ENCODE measurements at regions not wholly inside any gene's neighbourhood (a gene's known extent, or its start where the extent isn't known, plus 50 kb on each side); places are given as distances from the start of the nearest gene placed in this dataset.

DNA sequence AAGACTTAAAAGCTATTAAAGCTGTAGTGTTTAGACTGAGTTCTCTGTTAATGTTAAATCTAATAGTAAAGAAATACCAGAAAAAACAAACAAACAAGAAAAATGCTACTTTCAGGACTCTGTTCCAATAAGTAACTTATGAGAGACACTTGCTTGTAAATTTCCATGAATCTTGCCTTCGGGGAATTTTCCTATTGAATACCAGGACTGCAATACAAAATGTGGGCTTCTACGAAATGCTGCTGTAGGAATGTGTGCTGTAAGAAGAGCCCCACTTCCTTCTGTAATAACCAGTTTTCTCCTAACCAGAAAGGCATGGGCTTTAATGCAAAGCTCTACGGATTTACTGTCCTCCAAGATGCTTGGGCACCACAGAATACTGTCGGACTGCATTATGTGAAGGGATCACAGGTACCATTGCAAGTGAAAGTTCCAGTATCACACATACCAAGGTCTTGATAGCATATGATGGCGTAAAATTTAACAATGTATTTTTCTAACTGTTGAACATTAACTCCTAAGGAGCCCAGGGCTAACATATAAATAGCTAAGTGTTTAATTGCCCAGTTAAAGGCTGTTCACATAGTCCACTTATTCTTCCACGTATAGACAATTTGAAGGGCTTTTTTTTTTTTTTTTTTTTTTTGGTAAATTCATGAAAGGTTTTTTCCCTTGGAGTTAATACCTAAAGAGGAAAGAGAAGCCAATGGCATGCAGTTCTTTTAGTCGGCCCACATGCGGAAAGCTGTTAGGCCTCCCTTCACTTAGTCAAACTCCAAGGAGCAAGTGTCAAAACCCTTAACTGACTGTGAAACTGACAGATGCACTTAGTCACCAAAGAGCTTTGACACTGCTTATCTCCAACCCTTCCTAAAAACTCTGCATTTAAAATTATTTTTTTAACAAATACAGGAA, 564.0 kb upstream of the POU3F3 start:
- DNase-seq (ENCODE audit: low read depth) = no peak

DNA sequence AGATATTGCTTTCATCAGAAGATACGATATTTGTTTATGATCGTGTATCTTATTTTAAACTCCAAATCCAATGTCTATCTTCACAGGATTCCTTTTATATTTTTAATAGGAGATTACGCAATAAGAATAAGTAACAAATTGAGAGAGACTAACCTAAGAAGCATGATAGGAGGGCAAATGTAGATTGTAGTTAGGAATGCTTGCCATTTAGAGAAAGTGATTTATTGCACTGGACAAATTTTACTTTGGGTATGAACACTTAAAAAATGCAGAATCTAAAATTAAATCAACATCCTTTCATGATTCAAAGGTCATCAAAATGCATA, 563.4 kb upstream of the POU3F3 start:
- no peak for DNase-seq (ENCODE audit: low read depth)

DNA sequence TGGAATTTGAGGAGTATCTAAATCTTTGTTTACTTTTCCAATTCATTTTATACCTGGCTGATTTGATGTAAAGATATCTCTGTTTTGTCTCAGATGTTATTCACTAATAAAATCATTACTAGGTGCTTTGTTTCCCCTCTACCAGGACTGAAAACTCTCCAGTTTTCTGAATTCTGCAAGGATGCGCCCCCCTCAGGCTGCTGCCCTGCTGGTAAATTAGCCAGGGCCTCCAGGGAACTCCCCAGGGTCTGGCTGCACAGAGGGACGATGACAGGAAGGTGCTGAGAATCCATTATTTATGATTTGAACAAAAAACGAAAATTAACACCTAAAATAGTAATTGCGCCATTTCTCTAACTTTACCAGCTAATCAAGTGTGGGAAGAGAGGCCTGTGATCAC, 541.2 kb upstream of the POU3F3 start:
- no peak for DNase-seq (ENCODE audit: low read depth)

DNA sequence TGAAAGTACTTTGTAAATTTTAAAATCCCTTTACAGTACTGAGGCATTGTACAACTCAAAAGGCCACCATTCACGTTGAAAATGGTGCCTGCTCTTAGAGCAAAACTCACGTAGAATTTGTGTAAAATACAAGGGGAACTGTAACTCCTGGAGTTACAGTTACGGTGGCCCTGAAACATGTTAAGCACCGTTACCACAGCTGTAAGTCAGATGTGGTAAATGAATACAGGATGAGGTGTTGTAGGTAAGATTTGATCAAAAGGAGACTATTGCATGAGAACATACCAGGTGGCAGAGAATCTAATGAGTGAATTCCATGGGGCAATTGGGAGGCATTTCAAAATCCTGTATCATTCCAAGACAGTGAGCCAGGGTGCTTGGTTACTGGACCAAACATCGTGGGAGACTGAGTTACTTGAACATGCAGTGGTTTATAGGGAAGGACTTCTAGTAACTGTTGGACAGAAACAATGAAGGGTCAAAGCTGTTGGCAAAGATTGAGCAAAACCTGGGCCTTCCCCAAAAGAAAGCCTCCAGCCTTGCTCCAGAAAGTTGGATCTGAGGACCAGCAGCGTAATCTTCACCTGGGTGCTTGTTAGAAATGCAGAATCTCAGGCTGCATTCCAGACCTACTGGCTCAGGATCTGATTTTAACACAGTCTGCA, 535.8 kb upstream of the POU3F3 start:
- no peak for DNase-seq (ENCODE audit: low read depth)

DNA sequence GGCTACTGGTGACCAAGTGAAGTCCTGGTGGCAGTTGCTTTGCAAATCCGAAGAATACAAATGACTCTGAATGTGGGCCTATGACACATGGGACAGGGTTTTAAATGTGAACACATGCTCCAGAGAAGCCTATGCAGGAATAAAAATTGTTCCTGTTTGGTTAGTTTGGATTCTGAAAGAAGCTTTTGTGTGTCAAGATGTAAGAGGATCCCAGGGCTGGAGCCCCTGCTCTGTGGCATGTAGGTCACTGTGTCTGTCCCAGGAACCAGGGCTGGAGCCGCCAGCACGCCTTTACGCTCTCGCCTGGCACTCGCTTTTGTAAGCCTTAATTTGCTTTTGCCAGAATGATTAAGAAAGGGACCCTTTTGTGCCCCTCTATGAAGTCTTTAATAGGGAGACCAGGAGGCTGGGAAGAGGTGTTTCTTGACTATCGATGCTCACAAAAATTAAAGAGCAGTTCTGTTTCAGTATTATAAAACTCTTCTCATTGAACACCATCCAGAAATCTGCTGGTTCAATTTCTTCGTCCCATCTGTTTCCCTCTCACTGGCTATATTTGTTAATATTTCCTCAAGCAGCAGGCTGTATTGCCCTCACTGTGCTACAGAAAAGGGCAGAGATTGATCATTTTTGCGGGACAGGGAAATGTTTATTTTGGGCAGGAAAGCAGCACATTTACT, 532.7 kb upstream of the POU3F3 start:
- DNase-seq (ENCODE audit: low read depth) = no peak

DNA sequence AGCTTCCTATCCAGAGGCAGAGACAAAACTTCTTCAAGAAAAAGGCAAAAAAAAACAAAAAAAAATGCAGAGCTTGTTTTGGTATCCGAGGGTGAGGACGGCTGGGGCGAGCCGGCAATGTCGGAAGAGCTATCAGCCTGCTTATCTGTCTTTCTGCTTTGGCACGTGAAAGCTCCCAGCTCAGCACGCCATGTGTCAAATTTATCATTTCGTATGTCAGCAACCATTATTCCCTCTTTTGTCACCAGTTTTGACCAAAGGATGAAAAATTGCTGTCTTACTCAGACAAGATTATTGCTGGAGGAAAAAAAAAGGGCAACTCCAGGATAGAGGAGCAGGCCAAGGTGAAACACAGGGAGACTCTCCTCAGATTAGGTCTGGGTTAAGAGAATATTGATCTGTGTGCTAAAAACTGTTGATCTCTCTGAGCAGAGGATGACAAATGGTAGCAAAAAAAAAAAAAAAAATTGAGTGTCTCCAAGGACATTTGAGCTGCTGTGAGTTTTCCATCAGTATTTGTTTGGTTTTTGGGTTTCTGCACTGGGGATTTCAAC, 532.0 kb upstream of the POU3F3 start:
- no peak for DNase-seq (ENCODE audit: low read depth)

DNA sequence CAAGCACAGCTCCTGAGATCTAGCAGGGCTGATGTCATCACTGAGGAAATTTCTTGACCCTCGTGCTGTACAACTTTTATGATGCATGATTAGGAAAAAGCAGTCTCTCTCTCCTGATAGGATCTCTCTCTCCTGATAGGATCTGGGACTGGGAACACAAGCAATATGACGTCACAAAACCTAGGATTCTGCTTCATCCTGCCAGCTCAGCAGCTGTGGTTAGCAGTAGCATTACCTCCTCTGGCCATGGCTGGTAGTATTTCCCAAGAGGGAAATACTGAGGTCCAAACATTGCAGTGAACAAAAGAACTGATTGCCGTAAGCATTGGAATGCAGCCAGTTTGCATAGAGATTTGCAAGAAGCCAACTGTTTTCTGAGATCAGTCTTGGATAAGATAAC, 521.2 kb upstream of the POU3F3 start:
- DNase-seq (ENCODE audit: low read depth) = no peak

DNA sequence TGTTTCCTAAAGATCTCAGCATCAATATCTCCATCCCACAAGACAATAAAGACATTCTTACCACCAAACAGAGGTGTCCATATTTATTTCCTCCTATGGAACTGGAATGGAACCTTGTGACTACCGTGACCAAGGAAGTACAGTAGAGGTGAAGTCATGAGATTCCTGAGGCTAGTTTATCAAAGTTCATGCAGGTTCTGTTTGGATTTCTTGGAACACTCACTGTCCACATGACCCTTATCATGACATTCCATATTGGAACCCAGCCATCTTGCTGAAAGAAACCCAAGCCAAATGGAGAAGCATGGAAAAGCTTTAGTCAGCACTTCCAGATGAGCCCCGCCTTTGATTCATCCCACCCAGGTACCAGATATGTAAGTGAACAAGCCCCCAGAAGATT, 516.0 kb upstream of the POU3F3 start:
- DNase-seq (ENCODE audit: low read depth) = no peak

DNA sequence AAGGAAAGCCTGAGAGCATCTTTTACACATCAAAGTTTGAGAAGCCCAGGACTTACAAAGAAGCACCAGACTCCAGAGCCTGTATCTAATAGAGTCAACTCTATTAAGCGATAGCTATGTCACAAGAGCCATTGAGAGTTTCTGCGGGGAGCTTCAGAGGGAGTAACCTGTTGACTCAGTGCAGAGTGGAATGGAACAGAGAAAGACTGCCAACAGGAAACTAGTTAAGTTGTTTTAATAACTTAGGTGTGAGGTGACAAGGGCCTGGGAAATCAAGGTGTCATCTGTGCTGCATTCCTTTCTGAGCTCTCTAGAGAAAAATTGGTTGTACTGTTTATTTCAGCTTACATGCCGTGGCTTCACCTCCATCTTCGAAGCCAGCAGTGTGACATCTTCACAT, 513.8 kb upstream of the POU3F3 start:
- no peak for DNase-seq (ENCODE audit: low read depth)

DNA sequence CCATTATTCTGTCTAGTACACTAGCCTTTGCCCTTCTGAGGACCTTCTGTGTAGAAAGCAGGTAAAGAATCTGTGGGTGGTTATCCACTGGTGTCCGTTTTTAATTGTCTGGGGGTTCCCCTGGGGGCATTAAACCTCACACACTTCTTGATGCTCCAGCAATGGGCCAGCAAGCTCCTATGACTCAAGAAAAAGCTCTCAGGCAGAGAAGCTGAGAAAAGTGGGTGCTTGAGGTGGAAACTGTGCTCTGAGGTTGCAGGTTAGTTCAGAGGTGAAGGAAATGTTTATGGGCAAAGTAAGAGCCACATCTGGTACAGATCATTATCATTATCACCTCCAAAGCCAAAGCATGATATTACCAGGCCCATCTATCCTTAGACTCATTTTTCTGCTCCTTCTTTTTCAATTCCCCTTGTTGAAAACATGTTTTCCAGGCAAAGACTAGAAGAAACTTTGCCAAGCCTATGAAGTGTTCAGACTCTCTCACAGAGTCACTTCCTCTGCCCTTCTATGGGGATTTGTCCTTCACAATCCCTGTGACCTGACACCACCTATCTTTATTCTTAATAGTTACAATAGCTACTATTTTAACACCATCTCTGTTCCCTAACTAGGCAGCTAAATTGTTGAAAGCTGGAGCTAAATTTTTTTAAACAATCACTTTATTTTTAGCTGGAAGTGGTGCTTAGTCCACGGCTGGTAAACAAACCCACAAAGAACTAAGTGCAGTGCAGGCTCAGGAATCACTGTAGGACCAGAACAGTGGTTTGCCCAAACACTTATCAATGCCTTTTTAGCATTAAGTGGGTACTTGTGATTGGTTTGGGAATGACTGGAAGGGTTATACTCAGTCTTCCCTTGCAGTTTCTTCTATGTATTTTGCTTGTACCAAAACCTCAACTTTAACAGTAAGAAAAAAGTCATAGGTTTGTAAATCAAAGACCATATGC, 512.8 kb upstream of the POU3F3 start:
- DNase-seq (ENCODE audit: low read depth) = no peak

DNA sequence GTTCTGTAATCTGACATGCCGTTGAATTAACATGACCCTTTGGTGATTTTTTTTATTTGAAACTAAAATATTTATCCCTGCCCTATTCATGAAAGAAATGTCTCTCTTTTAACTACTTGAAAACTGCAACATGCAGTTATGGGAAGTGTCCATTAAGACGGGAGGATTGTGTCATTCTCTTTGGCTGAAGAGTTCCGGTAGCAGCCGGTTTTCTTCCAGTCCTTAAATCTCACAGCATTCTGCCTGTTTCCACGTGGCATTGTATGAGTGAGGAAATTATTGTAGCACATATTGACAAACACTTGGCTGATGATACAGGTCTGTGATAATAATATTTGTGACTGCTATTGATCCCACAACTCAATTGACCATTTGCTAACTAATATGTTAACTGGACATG, 509.6 kb upstream of the POU3F3 start:
- no peak for DNase-seq (ENCODE audit: low read depth)

DNA sequence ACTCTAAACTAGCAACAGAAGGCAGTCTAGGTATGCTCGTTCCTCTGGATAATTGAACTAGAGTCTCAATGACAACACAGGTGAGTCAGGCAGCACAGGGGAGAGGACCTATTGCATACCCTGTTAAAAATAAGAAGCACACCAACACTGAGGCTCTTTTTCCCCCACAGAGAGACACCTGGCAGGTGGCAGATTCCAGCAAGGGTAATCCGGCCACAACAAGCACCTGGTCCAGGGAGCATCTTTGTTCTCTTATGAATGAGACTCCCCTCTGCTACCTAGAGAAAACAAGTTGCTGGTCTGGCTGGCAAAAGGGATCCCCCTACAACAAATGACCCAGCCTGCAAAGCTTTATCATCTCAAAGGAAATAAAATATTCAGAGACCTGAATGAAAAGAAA, 508.9 kb upstream of the POU3F3 start:
- DNase-seq (ENCODE audit: low read depth) = no peak

DNA sequence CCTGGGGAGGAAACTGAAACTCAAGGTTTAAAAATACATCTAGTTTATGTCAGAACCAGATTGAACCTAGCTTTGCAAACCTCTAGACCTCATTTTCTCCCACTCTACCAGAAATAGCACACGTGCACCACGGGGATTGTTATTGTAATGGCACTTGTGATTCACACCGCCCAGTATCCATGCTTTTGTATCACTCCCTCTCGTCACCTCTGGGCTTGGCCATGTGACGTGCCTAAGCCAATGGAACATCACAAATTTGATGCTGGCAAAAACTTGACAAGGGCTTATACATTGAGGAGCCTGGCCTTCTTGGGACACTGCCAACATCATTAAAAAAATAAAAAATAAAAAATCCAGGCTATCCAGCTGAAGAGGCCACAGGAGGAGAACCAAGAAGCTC, 495.8 kb upstream of the POU3F3 start:
- DNase-seq (ENCODE audit: low read depth) = no peak

DNA sequence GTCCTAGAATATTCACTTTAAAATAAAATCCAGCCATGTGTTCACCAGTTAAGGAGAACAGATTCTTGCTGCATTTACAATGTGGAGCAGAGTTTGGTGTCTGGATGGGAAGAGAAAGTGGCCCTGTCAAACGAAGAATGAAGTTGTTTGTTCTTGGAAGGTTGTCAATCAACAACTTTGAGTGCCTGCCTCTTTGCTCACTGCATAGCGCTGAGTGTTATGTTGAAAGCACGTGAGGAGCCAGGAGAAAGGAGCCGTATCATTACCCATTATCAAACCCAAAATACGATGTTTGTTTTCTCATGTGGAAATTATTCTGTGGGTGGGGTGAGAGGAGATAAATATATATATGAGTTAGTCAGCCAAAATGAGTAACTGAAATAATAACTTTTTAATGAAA, 492.5 kb upstream of the POU3F3 start:
- no peak for DNase-seq (ENCODE audit: low read depth)

DNA sequence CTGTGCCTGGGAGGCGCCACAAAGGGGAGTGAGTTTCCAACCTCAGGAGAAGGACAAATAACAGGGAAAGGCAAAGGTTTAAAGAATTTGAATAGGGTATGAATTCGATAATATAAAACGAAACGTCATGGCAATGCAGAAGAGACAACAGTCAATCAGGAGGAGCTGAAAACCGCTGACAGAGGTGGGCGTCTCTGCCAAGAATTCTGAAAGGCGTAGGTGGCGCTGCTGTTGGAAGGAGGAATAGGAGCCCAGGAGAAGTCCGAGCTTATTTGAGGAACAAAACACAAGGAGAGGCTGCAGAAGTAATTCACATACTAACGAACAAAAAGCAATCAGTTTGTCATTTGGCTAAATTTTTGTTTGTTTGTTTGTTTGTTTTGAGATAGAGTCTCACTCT, 485.8 kb upstream of the POU3F3 start:
- no peak for DNase-seq (ENCODE audit: low read depth)

DNA sequence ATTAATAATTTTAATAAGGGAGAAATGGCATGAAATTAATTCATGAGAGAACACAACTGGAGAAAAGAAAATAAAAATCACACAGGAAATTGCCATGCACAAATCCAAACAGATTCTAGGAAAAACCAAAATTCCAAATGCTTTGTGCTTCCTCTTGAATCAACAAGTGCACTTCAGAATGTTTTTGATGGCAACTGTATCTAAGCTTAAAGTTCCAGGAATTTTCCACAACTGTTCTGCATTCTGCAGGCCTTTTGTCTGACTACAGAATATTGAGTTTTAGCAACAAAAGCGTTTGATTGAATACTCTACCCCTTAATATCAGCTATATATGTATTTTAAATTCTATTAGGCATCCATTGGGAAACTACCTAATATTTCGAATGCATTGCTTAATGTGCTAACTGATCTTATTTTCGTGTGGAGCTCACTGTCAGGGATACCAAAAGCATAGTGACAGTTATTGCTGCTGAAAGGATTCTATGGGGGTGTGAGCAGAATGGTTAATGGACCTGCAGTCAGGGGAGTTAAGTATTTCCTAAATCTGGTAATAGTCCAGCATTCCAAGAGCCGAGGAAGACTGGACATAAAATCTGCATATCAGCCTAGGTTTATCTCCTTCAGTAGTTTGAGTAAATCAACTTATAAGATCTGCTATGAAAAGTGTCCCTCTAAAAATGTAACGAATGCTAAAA, 482.7 kb upstream of the POU3F3 start:
- DNase-seq (ENCODE audit: low read depth) = no peak

DNA sequence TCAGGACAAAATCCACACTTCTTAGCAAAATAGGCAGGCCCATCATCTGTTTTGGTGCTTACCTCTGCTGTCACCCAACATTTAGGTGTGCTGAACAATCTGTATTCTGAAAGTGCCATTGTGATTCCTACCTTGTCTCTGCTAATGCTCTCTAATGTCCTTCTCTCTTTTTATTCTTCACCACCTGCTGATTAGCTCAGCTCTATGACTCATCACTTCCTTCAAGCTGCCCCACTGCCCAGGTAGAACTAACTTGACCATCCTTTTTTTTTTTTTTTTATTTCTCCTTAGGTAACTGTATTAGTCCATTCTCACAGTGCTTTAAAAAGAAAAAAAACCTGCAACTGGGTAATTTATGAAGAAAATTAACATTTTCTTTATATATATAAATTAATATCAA, 478.7 kb upstream of the POU3F3 start:
- DNase-seq (ENCODE audit: low read depth) = no peak

DNA sequence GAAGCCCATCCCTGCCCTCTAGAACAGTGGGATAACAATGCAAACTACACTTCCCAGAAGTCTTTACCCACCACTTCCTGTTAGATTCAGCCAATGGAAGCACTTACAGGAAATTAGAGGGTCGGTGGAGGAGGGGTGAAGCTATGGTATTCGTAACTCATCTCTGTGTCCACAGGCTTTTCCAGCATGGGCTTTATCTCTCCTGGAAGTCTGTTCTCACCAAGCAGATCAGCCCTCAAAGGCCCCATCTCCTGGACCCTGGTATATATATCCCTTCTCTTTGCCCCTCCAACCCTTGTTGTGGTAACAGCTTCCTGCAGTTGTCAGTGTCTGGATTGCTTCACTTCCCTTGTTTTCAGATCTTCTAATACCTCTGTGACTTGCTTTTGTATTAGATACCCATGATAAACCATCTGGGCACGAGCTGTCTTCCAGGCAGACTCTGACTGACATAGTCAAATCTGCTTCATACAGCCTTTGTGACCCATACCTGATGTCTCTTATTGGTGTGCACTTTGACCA, 475.0 kb upstream of the POU3F3 start:
- DNase-seq (ENCODE audit: low read depth) = no peak

DNA sequence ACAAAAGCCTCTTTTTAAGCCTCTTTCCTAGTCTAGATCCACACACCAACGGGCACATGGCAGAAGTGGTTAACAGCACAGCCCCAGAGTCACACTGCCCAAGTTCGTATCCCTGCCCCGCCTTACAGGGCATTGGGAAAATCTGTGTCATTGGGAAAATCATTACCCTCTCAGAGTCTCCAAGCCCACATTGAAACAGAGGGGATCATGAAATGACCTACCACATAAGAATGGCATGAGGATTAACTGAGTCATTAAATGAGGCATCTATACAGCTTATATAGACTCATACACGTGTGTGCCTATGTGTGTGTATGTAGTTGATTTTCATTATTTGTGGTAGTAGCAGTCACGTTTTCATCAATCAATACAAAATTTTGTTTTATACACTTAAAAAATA, 469.0 kb upstream of the POU3F3 start:
- no peak for DNase-seq (ENCODE audit: low read depth)

DNA sequence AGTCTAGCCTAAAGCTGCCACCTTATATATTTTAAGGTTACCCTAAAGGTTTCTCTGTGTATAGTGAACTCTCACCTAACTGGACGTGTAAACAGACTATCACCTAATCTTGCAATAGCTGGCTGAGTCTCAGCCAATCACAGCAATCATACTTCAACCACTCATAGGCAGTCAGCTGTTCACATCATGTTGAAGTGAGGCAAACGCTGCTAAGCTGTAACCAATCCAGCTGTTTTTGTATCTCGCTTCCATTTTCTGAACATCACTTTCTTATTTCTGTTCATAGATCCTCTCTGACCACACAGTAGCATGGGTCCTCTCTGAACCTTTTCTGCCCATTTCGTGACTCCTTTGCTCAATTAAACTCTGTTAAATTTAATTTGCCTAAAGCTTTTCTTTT, 468.2 kb upstream of the POU3F3 start:
- no peak for DNase-seq (ENCODE audit: low read depth)
